ENCODE measurements at regions not wholly inside any gene's neighbourhood (a gene's known extent, or its start where the extent isn't known, plus 50 kb on each side); places are given as distances from the start of the nearest gene placed in this dataset.

GRCh38 chr7:113825832-113826231 is 93.0 kb downstream of the PPP1R3A start:
- DNase-seq (ENCODE audit: low read depth) = no peak

- DNase-seq (ENCODE audit: low read depth) = no peak
These were observed 94.5 kb downstream of the PPP1R3A start for GRCh38 chr7:113824117-113824823.

- no peak for DNase-seq (ENCODE audit: low read depth)
These were observed 99.3 kb downstream of the PPP1R3A start for GRCh38 chr7:113819474-113819873.

DNA sequence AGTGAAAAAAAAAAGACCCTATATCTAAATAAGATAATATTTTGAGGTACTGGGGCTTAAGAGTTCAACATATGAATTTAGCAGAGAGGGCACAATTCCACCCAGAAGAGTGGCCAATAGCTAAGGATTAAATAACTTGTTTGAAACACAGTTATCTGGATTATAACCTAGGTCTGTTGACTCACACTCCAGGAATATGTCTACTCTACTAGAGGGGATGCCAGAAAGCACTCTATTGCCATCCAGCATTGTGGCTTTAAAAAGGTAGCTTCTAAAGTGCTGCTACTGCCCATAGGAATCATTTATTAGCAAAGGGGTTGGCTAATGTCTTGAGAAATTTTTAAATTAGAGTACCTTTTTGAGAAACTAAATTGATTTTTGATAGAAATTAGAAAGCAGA is 102.2 kb downstream of the PPP1R3A start:
- no peak for DNase-seq (ENCODE audit: low read depth)

- DNase-seq (ENCODE audit: low read depth) = no peak
These were observed 105.3 kb downstream of the PPP1R3A start for GRCh38 chr7:113813471-113813870.

- DNase-seq (ENCODE audit: low read depth) = no peak
These were observed 106.1 kb downstream of the PPP1R3A start for GRCh38 chr7:113812591-113813255.

- DNase-seq (ENCODE audit: low read depth) = peak; percentile 17
These were observed 108.6 kb downstream of the PPP1R3A start for GRCh38 chr7:113810080-113810744.

- DNase-seq (ENCODE audit: low read depth) = peak; percentile 13
These were observed 109.2 kb downstream of the PPP1R3A start for GRCh38 chr7:113809581-113809980.

DNA sequence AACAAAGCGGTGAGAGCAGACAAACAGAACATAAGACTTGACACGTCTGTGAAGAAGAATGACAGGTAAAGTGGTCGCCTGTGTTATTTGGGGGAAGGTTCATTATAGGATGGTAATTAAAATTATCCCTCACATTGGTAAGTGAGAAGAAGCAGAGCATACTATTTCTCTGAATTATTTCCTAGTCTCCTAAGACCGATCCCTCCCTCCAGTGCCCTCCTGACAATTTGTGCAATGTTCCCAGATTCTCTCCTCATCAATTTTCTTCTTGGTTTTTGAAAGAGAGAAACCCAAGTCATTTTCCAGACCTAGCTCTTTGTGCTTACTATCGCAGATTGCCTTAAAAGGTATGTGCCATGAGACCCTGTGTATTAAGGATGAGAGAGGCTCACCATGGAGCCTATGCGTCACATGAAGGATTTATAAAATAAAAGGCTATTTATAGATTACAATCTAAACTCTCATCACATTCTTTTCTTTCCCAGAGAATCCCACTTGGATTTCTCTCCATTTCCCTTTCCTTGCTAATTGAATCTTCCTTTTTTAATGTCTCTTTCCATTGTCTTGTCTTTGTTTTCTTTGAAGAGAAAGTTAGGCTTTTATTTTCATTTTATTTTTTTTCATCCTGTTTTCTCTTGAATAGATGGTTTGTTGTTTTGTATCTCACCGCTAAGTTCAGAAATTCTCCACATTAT is 112.0 kb downstream of the PPP1R3A start:
- no peak for DNase-seq (ENCODE audit: low read depth)

- DNase-seq (ENCODE audit: low read depth) = no peak
These were observed 112.8 kb downstream of the PPP1R3A start for GRCh38 chr7:113805976-113806375.

GRCh38 chr7:113804475-113805095 is 114.2 kb downstream of the PPP1R3A start:
- no peak for DNase-seq (ENCODE audit: low read depth)

DNA sequence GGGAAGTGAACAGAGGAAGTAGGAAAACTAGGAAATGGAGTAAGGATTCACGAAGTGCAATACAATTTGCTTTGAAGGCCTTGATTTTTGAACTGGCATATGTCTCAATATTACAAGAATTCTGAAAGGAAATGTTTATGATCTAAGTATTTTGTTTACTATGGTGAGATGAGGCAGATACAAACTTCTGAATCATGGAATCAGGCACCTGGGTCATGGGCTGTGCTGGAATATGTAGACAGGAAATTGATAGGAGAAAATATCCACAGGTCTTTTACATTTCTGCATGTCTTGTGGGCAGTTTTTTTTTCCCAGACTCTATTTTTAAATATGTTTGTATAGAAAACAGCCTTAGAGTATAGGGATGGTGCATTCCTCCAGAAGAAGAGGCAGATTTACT is 117.1 kb downstream of the PPP1R3A start:
- DNase-seq (ENCODE audit: low read depth) = no peak

DNA sequence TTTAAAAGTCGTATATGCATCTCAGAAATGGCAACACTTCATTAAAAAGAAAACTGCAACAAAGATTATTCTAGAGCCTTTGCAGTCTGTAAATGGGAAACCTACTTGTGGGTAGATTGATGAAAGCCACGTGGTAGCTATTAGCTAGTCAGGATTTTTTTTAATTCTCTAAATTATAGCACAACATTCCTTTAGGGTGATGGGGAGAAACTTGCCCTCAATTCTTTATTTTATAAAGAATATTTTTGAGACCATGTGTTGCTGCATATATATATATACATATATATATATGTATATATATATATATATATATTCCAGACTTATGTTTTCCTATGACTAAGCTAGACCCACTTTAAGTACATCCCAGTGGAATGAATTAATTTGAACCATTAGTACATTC is 118.0 kb downstream of the PPP1R3A start:
- DNase-seq (ENCODE audit: low read depth) = no peak

DNA sequence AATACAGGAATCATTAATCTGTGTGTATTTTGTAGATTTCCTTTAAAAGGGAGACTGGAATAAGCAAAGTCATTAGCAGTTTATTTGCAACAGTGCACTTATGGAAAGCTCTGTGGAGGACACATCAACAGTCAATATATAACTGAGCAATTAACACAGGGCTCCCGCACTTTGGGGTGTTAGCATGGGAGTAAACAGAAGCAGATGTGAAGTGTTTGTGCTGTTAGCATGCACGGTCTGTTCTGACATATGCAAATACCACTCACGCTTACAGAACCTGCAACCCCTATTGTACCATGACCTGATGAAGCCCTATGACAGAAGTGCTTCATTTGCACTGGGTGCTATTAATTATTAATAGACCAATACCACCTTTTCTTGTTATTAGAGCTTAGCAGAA is 118.9 kb downstream of the PPP1R3A start:
- DNase-seq (ENCODE audit: low read depth) = no peak

GRCh38 chr7:113797420-113798010 is 121.3 kb downstream of the PPP1R3A start:
- DNase-seq (ENCODE audit: low read depth) = no peak

DNA sequence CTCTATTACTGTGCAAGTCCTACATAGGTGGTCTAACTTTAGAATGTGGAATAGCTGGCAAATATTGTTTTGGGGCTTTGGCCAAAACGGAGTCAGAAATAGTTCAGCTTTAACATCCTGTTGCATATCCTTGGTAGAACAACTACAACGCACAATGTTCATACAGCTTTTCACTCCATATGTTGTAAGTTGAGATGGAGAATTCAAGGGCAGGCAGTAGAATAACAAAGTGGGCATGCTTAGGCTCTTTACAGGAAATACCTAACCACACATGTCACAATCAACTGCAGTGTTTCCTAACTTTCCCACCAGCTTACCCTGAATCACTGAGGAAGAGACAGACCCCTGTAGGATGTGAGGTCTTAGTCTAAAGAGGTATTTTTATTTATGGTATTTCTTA is 122.3 kb downstream of the PPP1R3A start:
- peak; percentile 98 for DNase-seq (ENCODE audit: low read depth)

GRCh38 chr7:113794573-113794972 is 124.2 kb downstream of the PPP1R3A start:
- DNase-seq (ENCODE audit: low read depth) = no peak

- no peak for DNase-seq (ENCODE audit: low read depth)
These were observed 125.6 kb downstream of the PPP1R3A start for GRCh38 chr7:113793171-113793570.

DNA sequence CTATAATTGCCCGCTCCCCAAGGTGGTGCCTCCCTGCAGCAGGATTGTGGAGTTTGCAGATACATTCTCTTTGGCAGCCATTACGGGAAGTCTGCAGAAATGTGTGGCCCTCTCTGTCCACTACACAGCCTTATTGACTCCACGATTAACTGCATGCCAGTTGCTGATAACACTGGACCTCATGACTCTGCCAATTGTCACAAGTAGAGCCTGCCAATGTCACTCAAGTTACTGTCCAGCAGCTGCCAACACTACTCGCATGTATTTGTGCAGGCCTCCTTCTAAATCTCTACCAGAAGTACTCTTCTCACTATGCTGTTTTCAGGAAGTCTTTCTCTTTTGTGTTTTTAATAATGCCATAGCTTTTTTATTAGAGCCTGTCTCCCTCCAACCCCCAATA is 128.8 kb downstream of the PPP1R3A start:
- DNase-seq (ENCODE audit: low read depth) = no peak

DNA sequence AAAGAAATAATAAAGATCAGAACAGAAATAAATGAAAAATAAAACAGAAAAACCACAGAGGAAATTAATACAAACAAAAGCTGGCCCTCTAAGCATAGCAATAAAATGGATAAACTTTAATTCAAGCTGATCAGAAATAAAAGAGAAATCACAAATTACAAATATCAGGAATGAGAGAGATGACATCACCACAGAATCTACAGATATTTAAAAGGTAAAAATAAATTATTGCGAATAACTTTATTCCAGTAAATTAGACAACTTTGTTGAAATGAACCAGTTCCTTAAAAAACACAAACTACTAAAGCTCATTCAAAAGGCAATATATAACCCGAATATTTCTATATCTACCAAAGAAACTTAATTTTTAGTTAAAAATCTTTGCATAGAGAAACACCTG is 131.7 kb downstream of the PPP1R3A start:
- no peak for DNase-seq (ENCODE audit: low read depth)

DNA sequence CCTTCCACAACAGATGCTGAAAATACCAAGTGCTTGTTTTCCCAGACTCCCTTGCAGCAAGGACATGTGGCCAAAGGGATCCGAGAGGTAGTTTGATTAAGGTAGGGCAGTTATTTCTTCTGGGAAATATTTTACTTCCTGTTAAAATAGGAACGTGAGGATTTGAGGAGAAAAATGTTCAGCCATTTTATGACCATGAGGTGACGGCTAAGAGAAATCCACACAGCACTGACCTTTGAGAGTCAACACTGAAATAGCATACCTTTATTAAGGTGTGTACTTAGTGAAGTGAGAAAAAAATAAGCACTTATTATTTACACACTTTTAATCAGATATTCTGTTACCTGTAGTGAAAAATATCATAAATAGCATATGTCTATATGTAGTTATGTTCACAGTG is 133.9 kb downstream of the PPP1R3A start:
- no peak for DNase-seq (ENCODE audit: low read depth)
